ELR (cell line): ENCODE measurements at regions not wholly inside any gene's neighbourhood (a gene's known extent, or its start where the extent isn't known, plus 50 kb on each side); places are given as distances from the start of the nearest gene placed in this dataset.
"Not testable (repeated sequence)": the region's sequence is repeated elsewhere in the genome, so short reads cannot be mapped to it uniquely, and the experiment has no call there.

Experiments
- DNase-seq: peaks from one replicate; pipeline ENCODE4 v3.0.0-alpha.2; 2015; ENCODE audit warnings: low read depth

- no peak for DNase-seq
Measured at GRCh38 chr12:125493704-125494308, 428.6 kb downstream of the AACS start.

GRCh38 chr12:125503128-125503527, 437.9 kb downstream of the AACS start:
- DNase-seq = no peak

GRCh38 chr12:125509195-125509594, 444.0 kb downstream of the AACS start:
- DNase-seq = no peak

- no peak for DNase-seq
Measured at GRCh38 chr12:125512541-125513298, 447.5 kb downstream of the AACS start.

- no peak for DNase-seq
Measured at GRCh38 chr12:125515887-125516286, 450.7 kb downstream of the AACS start.

- no peak for DNase-seq
Measured at GRCh38 chr12:125518074-125518473, 452.8 kb downstream of the AACS start.

- DNase-seq = no peak
Measured at GRCh38 chr12:125519026-125519651, 453.9 kb downstream of the AACS start.

GRCh38 chr12:125525879-125526278, 460.6 kb downstream of the AACS start:
- no peak for DNase-seq

GRCh38 chr12:125528281-125528680, 463.0 kb downstream of the AACS start:
- no peak for DNase-seq

GRCh38 chr12:125530201-125530600, 465.0 kb downstream of the AACS start:
- no peak for DNase-seq

GRCh38 chr12:125530876-125531275, 465.6 kb downstream of the AACS start:
- no peak for DNase-seq

- DNase-seq = no peak
Measured at GRCh38 chr12:125531574-125531973, 466.3 kb downstream of the AACS start.

GRCh38 chr12:125533434-125534029, 468.3 kb downstream of the AACS start:
- DNase-seq = no peak

GRCh38 chr12:125538401-125539199, 473.4 kb downstream of the AACS start:
- no peak for DNase-seq

GRCh38 chr12:125540580-125541204, 475.5 kb downstream of the AACS start:
- DNase-seq = no peak

GRCh38 chr12:125544960-125545359, 479.7 kb downstream of the AACS start:
- DNase-seq = no peak

GRCh38 chr12:125549171-125549570, 483.9 kb downstream of the AACS start:
- no peak for DNase-seq

GRCh38 chr12:125549836-125550235, 484.6 kb downstream of the AACS start:
- DNase-seq = no peak

GRCh38 chr12:125552295-125552694, 487.1 kb downstream of the AACS start:
- no peak for DNase-seq

GRCh38 chr12:125561008-125561407, 495.8 kb downstream of the AACS start:
- DNase-seq = not testable (repeated sequence)

GRCh38 chr12:125564753-125565152, 499.5 kb downstream of the AACS start:
- no peak for DNase-seq

GRCh38 chr12:125567581-125567980, 502.3 kb downstream of the AACS start:
- DNase-seq = no peak
